ENCODE measurements at regions not wholly inside any gene's neighbourhood (a gene's known extent, or its start where the extent isn't known, plus 50 kb on each side); places are given as distances from the start of the nearest gene placed in this dataset.

DNA sequence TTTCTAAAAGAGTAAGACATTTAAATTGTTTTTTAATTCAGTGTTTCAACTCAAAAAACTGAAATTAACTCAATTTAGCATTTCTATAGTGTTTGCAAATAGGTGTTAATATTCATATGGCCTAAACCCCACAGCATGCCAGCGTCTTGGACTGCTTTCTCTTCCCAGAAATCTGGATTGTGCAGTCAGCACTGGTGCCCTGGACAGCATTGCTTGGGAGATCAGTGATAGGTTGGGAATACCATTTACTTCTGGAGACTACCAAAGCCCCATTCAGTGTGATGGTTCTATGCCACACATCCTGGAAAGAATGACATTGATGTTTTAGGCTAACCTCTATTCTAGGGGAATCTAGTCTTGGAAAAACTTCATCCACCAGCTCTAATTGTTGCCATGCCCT is 455.0 kb upstream of the KLHL29 start:
- TF ChIP-seq EZH2 (IDR thresholded peaks at IDR 0.05): no peak
- TF ChIP-seq POLR2AphosphoS5 (IDR thresholded peaks at IDR 0.05; ENCODE audit: borderline replicate concordance, low read depth, low read length): no peak

All from SK-N-MC (cell line).